ENCODE measurements at regions not wholly inside any gene's neighbourhood (a gene's known extent, or its start where the extent isn't known, plus 50 kb on each side); places are given as distances from the start of the nearest gene placed in this dataset.

DNA sequence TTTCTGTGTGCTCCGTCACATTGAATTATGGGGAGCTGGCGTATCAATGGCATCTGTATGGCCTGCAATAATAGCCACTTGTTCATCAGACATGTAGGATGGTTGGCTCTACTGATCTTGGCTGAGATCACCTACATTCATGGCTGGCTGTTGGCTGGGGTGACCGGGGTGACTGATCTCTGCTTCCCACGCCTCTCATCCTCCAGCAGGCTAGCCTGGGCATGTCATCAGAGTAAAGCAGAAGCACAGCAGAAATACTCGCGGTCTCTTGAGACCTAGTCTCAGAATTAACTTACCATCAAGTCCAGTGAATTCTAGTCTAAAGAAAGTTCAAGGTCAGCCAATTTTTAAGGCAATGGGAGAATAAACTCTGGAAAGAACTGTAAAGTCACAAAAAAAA lies 257.7 kb upstream of the GLI3 start:
- peaks cover 14% of the 10 kb centered on the region for H3K27me3 ChIP-seq (ENCODE audit: control insufficient read depth, insufficient read depth, low read length)
- no peaks in the 10 kb centered on the region for H3K36me3 ChIP-seq (ENCODE audit: control insufficient read depth, insufficient read depth, low read length)
- no peak overlapping the region for H3K4me3 ChIP-seq (ENCODE audit: low read depth, low read length)
- no peak overlapping the region for H3K9ac ChIP-seq (ENCODE audit: low read depth, low read length)
- H3K9me3 ChIP-seq (ENCODE audit: control insufficient read depth, insufficient read depth, low read length) = no peaks in the 10 kb centered on the region
- H3K4me1 ChIP-seq (ENCODE audit: control insufficient read depth, insufficient read depth, low read length) = no peaks in the 10 kb centered on the region

DNA sequence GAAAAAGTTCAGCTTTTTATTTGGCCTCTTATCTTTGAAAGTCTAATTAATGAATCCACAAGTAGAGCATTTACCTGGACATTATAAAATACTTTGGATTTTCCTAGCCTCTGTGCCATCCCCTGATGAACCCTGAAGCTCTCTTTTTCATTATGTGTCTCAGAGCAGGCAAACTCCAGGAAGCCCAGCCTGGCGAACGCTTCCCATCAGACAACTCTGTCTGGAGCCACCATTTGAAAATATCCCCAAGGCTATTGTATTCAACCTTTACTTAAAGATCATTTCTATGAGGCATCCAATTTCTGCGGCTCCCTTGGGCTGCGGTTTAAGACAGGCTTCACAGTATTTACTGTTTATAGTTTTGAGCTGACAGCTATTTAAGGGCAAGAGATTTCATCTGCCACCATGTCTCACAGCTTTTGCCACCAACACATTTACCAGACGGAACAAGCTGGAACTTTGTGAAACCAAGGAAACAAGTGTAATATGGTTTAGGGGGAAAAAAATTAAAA lies 257.2 kb upstream of the GLI3 start:
- peaks cover 14% of the 10 kb centered on the region for H3K27me3 ChIP-seq (ENCODE audit: control insufficient read depth, insufficient read depth, low read length)
- H3K4me3 ChIP-seq (ENCODE audit: low read depth, low read length) = no peak overlapping the region
- H3K9ac ChIP-seq (ENCODE audit: low read depth, low read length) = no peak overlapping the region
- H3K4me1 ChIP-seq (ENCODE audit: control insufficient read depth, insufficient read depth, low read length) = no peaks in the 10 kb centered on the region
- no peaks in the 10 kb centered on the region for H3K9me3 ChIP-seq (ENCODE audit: control insufficient read depth, insufficient read depth, low read length)
- H3K36me3 ChIP-seq (ENCODE audit: control insufficient read depth, insufficient read depth, low read length) = no peaks in the 10 kb centered on the region

DNA sequence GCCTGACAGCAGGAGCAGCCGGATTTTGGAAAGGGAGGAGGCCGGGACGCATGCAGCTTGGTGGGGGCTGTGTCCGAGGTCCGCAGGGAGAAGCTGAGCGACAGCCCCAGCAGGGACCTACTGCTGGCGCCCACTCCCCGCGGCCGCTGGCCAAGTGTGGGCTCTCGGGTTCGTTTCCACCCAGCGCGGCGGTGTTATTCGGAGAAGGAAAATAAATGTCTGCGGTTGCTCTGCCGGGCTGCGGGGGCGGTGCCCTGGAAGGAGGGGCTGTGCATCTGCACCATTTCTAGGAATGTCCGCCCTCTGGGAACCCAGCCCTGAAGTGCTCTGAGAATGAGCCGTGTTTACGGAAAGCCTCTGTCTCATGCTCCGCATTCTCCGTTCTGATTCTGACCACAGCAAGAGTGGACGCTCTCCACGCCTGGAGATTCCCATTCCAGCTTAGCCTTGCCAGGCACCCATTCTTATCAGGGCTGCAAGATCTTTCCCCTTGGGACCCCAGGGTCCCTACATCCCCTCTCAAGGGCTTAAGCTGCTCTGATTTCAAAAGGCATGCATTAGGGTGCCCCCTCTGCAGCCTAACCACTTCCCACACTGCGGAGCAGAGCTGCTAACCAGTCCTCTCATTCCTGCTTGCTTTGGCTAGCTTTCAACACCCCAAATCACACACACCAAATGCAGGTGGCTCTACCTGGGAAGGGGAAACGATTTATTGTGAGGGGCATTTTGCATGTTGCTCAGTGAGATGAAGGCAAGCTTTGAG lies 256.6 kb upstream of the GLI3 start:
- Histone ChIP-seq H3K4me1 (ENCODE audit: control insufficient read depth, insufficient read depth, low read length) (no peaks in the 10 kb centered on the region), H3K27me3 (ENCODE audit: control insufficient read depth, insufficient read depth, low read length) (peaks cover 14% of the 10 kb centered on the region), H3K36me3 (ENCODE audit: control insufficient read depth, insufficient read depth, low read length) (no peaks in the 10 kb centered on the region), H3K4me3 (ENCODE audit: low read depth, low read length) (peak overlapping the region; percentile 68), H3K9me3 (ENCODE audit: control insufficient read depth, insufficient read depth, low read length) (no peaks in the 10 kb centered on the region), H3K9ac (ENCODE audit: low read depth, low read length) (no peak overlapping the region)

GRCh38 chr7:42492920-42493319 lies 255.9 kb upstream of the GLI3 start:
- no peaks in the 10 kb centered on the region for H3K9me3 ChIP-seq (ENCODE audit: control insufficient read depth, insufficient read depth, low read length)
- H3K27me3 ChIP-seq (ENCODE audit: control insufficient read depth, insufficient read depth, low read length) = peaks cover 14% of the 10 kb centered on the region
- H3K36me3 ChIP-seq (ENCODE audit: control insufficient read depth, insufficient read depth, low read length) = no peaks in the 10 kb centered on the region
- H3K4me3 ChIP-seq (ENCODE audit: low read depth, low read length) = peak overlapping the region; percentile 68
- no peaks in the 10 kb centered on the region for H3K4me1 ChIP-seq (ENCODE audit: control insufficient read depth, insufficient read depth, low read length)
- H3K9ac ChIP-seq (ENCODE audit: low read depth, low read length) = no peak overlapping the region

DNA sequence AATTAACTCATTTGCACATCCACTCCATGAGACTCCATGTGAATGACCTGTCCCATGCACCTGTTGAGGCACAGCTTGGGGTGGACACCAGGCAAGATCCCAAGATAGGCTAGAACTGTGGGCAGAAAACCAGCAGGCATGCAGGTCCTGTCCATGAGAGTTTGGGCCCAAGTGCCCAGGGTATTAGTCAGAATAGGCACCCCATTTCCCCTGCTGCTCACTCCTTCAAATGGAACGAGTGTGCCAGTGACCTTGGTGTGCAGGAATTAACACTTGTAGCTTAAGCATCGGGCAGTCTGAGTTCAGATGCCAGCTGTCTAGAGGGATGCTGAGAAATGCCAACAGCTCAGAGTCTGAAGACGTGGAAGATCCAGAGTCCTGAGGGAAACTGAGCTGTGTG lies 254.1 kb upstream of the GLI3 start:
- no peaks in the 10 kb centered on the region for H3K9me3 ChIP-seq (ENCODE audit: control insufficient read depth, insufficient read depth, low read length)
- H3K36me3 ChIP-seq (ENCODE audit: control insufficient read depth, insufficient read depth, low read length) = no peaks in the 10 kb centered on the region
- peaks cover 14% of the 10 kb centered on the region for H3K27me3 ChIP-seq (ENCODE audit: control insufficient read depth, insufficient read depth, low read length)
- H3K4me1 ChIP-seq (ENCODE audit: control insufficient read depth, insufficient read depth, low read length) = no peaks in the 10 kb centered on the region
- H3K4me3 ChIP-seq (ENCODE audit: low read depth, low read length) = no peak overlapping the region
- H3K9ac ChIP-seq (ENCODE audit: low read depth, low read length) = no peak overlapping the region

DNA sequence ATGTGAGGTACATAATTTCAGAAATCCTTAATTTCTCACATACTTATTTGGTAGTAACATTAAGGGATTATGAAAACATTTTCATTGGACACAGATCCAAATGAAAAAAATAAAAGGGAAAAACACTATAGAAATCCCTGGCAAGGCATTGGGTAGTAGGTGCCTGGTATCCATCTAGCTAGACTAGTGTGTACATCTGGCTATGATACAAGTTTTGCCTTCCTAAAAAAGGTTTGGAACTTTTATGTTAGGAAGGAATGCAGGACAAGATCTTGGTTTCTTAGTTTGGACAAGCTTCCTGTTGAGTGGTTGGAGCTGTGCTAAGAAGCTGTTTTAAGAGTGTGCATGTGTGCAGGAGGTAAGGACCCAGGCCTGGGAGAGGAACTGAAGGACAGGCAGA lies 252.3 kb upstream of the GLI3 start:
- Histone ChIP-seq H3K27me3 (ENCODE audit: control insufficient read depth, insufficient read depth, low read length) (peaks cover 11% of the 10 kb centered on the region), H3K9ac (ENCODE audit: low read depth, low read length) (no peak overlapping the region), H3K4me1 (ENCODE audit: control insufficient read depth, insufficient read depth, low read length) (no peaks in the 10 kb centered on the region), H3K4me3 (ENCODE audit: low read depth, low read length) (no peak overlapping the region), H3K36me3 (ENCODE audit: control insufficient read depth, insufficient read depth, low read length) (no peaks in the 10 kb centered on the region), H3K9me3 (ENCODE audit: control insufficient read depth, insufficient read depth, low read length) (no peaks in the 10 kb centered on the region)

DNA sequence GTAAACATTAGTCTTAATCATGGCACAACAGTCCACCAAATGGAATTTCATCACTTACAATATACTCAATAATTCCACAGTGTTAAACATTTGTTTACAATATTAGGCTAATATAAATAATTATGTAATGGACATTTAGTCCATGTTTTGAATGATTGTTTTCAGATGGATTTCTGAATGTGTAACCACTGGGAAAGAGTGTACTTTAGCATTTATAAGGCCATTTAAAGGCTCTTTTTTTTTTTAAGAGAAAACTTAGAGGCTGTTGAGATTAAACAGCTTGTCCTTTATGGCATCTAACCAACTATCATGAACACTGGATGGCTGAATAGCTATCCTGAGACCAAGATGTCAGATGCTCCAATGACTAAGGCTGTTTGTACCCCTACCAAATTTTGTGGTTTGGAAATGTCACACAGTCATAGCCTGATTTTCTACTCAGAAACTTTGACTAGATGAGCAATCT lies 248.3 kb upstream of the GLI3 start:
- Histone ChIP-seq H3K4me3 (ENCODE audit: low read depth, low read length) (no peak overlapping the region), H3K9ac (ENCODE audit: low read depth, low read length) (no peak overlapping the region), H3K36me3 (ENCODE audit: control insufficient read depth, insufficient read depth, low read length) (no peaks in the 10 kb centered on the region), H3K9me3 (ENCODE audit: control insufficient read depth, insufficient read depth, low read length) (no peaks in the 10 kb centered on the region), H3K4me1 (ENCODE audit: control insufficient read depth, insufficient read depth, low read length) (no peaks in the 10 kb centered on the region), H3K27me3 (ENCODE audit: control insufficient read depth, insufficient read depth, low read length) (no peaks in the 10 kb centered on the region)

DNA sequence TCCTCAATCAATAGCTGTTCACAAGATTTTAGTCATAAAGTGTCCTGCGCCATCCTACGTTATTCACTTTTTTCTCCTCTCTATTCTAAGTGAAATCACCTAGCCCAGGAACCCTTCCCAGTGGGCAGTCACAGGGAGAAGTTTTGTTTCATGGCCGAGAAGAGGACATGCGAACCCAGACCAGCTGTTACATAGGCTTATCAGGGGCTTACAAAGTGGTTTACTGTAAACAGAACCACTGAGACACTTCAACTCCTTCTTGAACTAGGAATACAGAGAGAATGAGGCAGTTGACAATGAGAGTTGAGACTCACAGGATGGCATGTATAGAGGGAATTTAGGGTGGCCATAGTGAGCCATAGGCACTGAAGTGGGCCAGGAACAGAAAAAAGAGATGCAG lies 246.9 kb upstream of the GLI3 start:
- Histone ChIP-seq H3K4me1 (ENCODE audit: control insufficient read depth, insufficient read depth, low read length) (no peaks in the 10 kb centered on the region), H3K9ac (ENCODE audit: low read depth, low read length) (no peak overlapping the region), H3K4me3 (ENCODE audit: low read depth, low read length) (no peak overlapping the region), H3K27me3 (ENCODE audit: control insufficient read depth, insufficient read depth, low read length) (no peaks in the 10 kb centered on the region), H3K9me3 (ENCODE audit: control insufficient read depth, insufficient read depth, low read length) (no peaks in the 10 kb centered on the region), H3K36me3 (ENCODE audit: control insufficient read depth, insufficient read depth, low read length) (no peaks in the 10 kb centered on the region)

DNA sequence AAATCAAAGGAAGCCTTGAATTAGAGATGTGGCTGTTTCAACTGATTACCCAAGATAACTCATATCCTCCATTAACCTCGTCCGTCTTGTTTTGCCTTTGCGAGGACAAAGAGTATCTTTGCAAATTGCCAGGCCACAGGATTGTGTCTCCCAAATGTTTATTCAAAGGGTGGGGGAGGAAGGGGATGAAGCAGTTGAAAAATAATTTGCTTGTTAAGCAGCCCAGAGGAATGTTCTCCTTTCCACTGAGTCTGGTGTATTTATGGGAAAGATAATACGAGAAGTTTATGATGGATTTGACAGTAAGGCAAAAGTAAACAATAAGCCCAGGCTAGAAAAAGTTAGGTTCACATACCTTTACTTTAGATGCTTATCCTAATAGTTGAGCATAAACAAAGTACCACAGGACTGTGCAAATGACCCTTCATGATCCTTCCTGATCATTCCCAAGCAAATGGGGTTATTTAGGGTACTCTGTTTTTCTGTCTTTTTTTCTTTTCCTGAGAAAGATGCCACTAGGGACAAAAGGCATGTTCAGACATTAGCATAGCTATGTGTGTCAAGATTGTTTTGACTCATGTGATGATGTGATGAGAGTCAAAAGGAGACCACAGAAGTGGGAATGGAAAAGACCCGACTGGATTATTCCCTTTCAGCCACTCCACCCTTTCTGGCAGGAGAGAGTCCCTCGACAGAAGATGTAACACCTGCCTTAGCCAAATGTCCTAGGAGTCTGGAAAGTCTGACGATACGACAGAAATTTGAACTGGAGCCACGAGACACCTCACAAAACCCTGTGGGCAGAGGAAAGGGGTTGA lies 243.0 kb upstream of the GLI3 start:
- Histone ChIP-seq H3K4me1 (ENCODE audit: control insufficient read depth, insufficient read depth, low read length) (no peaks in the 10 kb centered on the region), H3K36me3 (ENCODE audit: control insufficient read depth, insufficient read depth, low read length) (no peaks in the 10 kb centered on the region), H3K9ac (ENCODE audit: low read depth, low read length) (no peak overlapping the region), H3K4me3 (ENCODE audit: low read depth, low read length) (no peak overlapping the region), H3K9me3 (ENCODE audit: control insufficient read depth, insufficient read depth, low read length) (no peaks in the 10 kb centered on the region), H3K27me3 (ENCODE audit: control insufficient read depth, insufficient read depth, low read length) (no peaks in the 10 kb centered on the region)

DNA sequence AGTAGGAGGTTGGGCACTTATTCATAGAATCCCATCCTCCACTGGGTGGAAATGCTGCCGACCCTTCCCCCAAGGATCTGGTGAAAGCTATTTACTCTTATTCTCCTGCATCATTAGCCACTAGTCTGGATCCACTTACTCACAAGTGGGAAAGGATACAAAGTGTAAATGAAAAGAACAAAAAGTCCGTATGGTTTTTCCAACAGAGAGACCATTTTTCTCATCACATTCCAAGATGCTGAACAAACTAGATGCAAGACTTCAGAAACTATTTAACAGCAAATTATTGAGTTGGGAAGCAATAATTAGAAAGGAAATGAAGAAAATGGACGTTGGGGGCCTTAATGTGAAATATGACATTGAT lies 242.4 kb upstream of the GLI3 start:
- Histone ChIP-seq H3K27me3 (ENCODE audit: control insufficient read depth, insufficient read depth, low read length) (no peaks in the 10 kb centered on the region), H3K4me1 (ENCODE audit: control insufficient read depth, insufficient read depth, low read length) (no peaks in the 10 kb centered on the region), H3K36me3 (ENCODE audit: control insufficient read depth, insufficient read depth, low read length) (no peaks in the 10 kb centered on the region), H3K9ac (ENCODE audit: low read depth, low read length) (no peak overlapping the region), H3K9me3 (ENCODE audit: control insufficient read depth, insufficient read depth, low read length) (no peaks in the 10 kb centered on the region), H3K4me3 (ENCODE audit: low read depth, low read length) (no peak overlapping the region)

- Histone ChIP-seq H3K27me3 (ENCODE audit: control insufficient read depth, insufficient read depth, low read length) (no peaks in the 10 kb centered on the region), H3K9me3 (ENCODE audit: control insufficient read depth, insufficient read depth, low read length) (no peaks in the 10 kb centered on the region), H3K9ac (ENCODE audit: low read depth, low read length) (no peak overlapping the region), H3K36me3 (ENCODE audit: control insufficient read depth, insufficient read depth, low read length) (no peaks in the 10 kb centered on the region), H3K4me1 (ENCODE audit: control insufficient read depth, insufficient read depth, low read length) (no peaks in the 10 kb centered on the region), H3K4me3 (ENCODE audit: low read depth, low read length) (no peak overlapping the region)
Measured at GRCh38 chr7:42478717-42479116, 241.7 kb upstream of the GLI3 start.

DNA sequence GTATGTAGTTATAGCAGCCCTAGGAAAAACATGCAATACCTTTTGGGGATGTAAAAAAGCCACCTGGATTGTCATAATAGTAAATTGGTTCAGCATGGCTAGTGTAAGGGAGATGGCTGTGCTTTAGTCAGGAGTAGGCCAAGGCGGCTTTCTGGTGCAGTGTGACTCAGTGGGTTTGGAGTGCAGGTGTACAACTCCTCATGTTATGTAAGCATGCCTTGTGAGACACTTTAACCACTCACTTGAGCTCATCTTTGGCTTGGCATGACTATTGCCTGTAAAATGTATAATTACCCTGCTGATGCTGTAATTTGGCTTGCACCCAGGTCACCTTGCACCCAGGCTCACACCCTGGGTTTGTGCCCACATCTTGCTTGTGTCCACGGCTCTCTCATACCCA lies 239.2 kb upstream of the GLI3 start:
- H3K9ac ChIP-seq (ENCODE audit: low read depth, low read length) = no peak overlapping the region
- no peaks in the 10 kb centered on the region for H3K36me3 ChIP-seq (ENCODE audit: control insufficient read depth, insufficient read depth, low read length)
- no peaks in the 10 kb centered on the region for H3K4me1 ChIP-seq (ENCODE audit: control insufficient read depth, insufficient read depth, low read length)
- H3K9me3 ChIP-seq (ENCODE audit: control insufficient read depth, insufficient read depth, low read length) = no peaks in the 10 kb centered on the region
- no peak overlapping the region for H3K4me3 ChIP-seq (ENCODE audit: low read depth, low read length)
- no peaks in the 10 kb centered on the region for H3K27me3 ChIP-seq (ENCODE audit: control insufficient read depth, insufficient read depth, low read length)
